Parathyroid adenoma (tissue), 2 donors: ENCODE measurements at regions not wholly inside any gene's neighbourhood (a gene's known extent, or its start where the extent isn't known, plus 50 kb on each side); places are given as distances from the start of the nearest gene placed in this dataset.

Source experiments
- H2AFZ ChIP-seq: fragments of 300-600 bp; sonication (generic); one replicate; pipeline ENCODE4 v1.7.0; 2017; ENCODE audit warnings: antibody characterized with exemption, mild to moderate bottlenecking
- H3K27ac ChIP-seq: fragments of 300-600 bp; sonication (generic); one replicate; pipeline ENCODE4 v1.7.0; 2017
- H3K27me3 ChIP-seq: fragments of 300-600 bp; sonication (generic); one replicate; pipeline ENCODE4 v1.7.0; 2017; ENCODE audit warnings: low read length; ENCODE audit not compliant: control insufficient read depth, insufficient read depth
- H3K36me3 ChIP-seq: fragments of 300-600 bp; sonication (generic); one replicate; pipeline ENCODE4 v1.7.0; 2017; ENCODE audit warnings: low read length; ENCODE audit not compliant: control insufficient read depth, insufficient read depth
- H3K4me1 ChIP-seq: fragments of 300-600 bp; sonication (generic); one replicate; pipeline ENCODE4 v1.7.0; 2017; ENCODE audit warnings: control low read depth
- H3K4me2 ChIP-seq: fragments of 300-600 bp; sonication (generic); one replicate; pipeline ENCODE4 v1.7.0; 2017; ENCODE audit warnings: low read length
- H3K4me3 ChIP-seq: fragments of 300-600 bp; sonication (generic); one replicate; pipeline ENCODE4 v1.7.0; 2017; ENCODE audit warnings: low read depth, low read length
- H3K79me2 ChIP-seq: fragments of 300-600 bp; sonication (generic); one replicate; pipeline ENCODE4 v1.7.0; 2017; ENCODE audit warnings: control low read depth
- H3K9ac ChIP-seq: fragments of 300-600 bp; sonication (generic); one replicate; pipeline ENCODE4 v1.7.0; 2017; ENCODE audit warnings: mild to moderate bottlenecking
- H3K9me3 ChIP-seq: fragments of 300-600 bp; sonication (generic); one replicate; pipeline ENCODE4 v1.7.0; 2017; ENCODE audit warnings: low read length; ENCODE audit not compliant: control insufficient read depth
- CTCF ChIP-seq: fragments of 300-600 bp; sonication (generic); IDR thresholded peaks from one replicate; pipeline ENCODE4 v1.7.0; 2017; ENCODE audit warnings: antibody characterized with exemption, mild to moderate bottlenecking
- donor health status: primary hyperparathyroidism.

GRCh38 chr5:155103146-155103545 is 89.6 kb downstream of the KIF4B start:
- Histone ChIP-seq H3K79me2 (no peaks in the 10 kb centered on the region), H3K27me3 (no peaks in the 10 kb centered on the region), H3K4me3 (no peak overlapping the region), H3K9ac (no peak overlapping the region), H3K27ac (no peak overlapping the region), H3K9me3 (no peaks in the 10 kb centered on the region), H3K4me2 (no peak overlapping the region), H3K4me1 (no peaks in the 10 kb centered on the region), H2AFZ (no peak overlapping the region), H3K36me3 (no peaks in the 10 kb centered on the region)
- no peak for TF ChIP-seq CTCF

- H3K9me3 ChIP-seq, result no peaks in the 10 kb centered on the region
- no peak overlapping the region for H2AFZ ChIP-seq
- H3K27ac ChIP-seq, result no peak overlapping the region
- H3K79me2 ChIP-seq, result no peaks in the 10 kb centered on the region
- no peak overlapping the region for H3K4me2 ChIP-seq
- H3K9ac ChIP-seq, result no peak overlapping the region
- no peak for TF ChIP-seq CTCF
- no peaks in the 10 kb centered on the region for H3K4me1 ChIP-seq
- H3K27me3 ChIP-seq, result no peaks in the 10 kb centered on the region
- no peak overlapping the region for H3K4me3 ChIP-seq
- H3K36me3 ChIP-seq, result no peaks in the 10 kb centered on the region
Measured at GRCh38 chr5:155104441-155104840, 90.9 kb downstream of the KIF4B start.

GRCh38 chr5:155106221-155106620 is 92.7 kb downstream of the KIF4B start:
- no peak overlapping the region for H3K4me2 ChIP-seq
- H3K9me3 ChIP-seq, result no peaks in the 10 kb centered on the region
- H3K27me3 ChIP-seq, result no peaks in the 10 kb centered on the region
- H3K4me1 ChIP-seq, result no peaks in the 10 kb centered on the region
- no peaks in the 10 kb centered on the region for H3K79me2 ChIP-seq
- no peak for TF ChIP-seq CTCF
- no peaks in the 10 kb centered on the region for H3K36me3 ChIP-seq
- no peak overlapping the region for H2AFZ ChIP-seq
- H3K27ac ChIP-seq, result no peak overlapping the region
- H3K4me3 ChIP-seq, result no peak overlapping the region
- H3K9ac ChIP-seq, result no peak overlapping the region

GRCh38 chr5:155113888-155114287 is 100.3 kb downstream of the KIF4B start:
- H3K36me3 ChIP-seq, result no peaks in the 10 kb centered on the region
- H3K27me3 ChIP-seq, result no peaks in the 10 kb centered on the region
- TF ChIP-seq CTCF, result no peak
- no peak overlapping the region for H3K27ac ChIP-seq
- no peak overlapping the region for H3K4me3 ChIP-seq
- no peak overlapping the region for H3K4me2 ChIP-seq
- no peaks in the 10 kb centered on the region for H3K9me3 ChIP-seq
- no peak overlapping the region for H2AFZ ChIP-seq
- H3K9ac ChIP-seq, result no peak overlapping the region
- H3K79me2 ChIP-seq, result no peaks in the 10 kb centered on the region
- H3K4me1 ChIP-seq, result no peaks in the 10 kb centered on the region

- H3K9ac ChIP-seq, result no peak overlapping the region
- H2AFZ ChIP-seq, result no peak overlapping the region
- TF ChIP-seq CTCF, result no peak
- no peaks in the 10 kb centered on the region for H3K9me3 ChIP-seq
- H3K4me3 ChIP-seq, result no peak overlapping the region
- H3K27me3 ChIP-seq, result no peaks in the 10 kb centered on the region
- H3K79me2 ChIP-seq, result no peaks in the 10 kb centered on the region
- H3K27ac ChIP-seq, result no peak overlapping the region
- no peak overlapping the region for H3K4me2 ChIP-seq
- no peaks in the 10 kb centered on the region for H3K36me3 ChIP-seq
- H3K4me1 ChIP-seq, result no peaks in the 10 kb centered on the region
Measured at GRCh38 chr5:155114655-155115054, 101.1 kb downstream of the KIF4B start.
